IgD-negative memory B cell (primary cell): ENCODE measurements at regions not wholly inside any gene's neighbourhood (a gene's known extent, or its start where the extent isn't known, plus 50 kb on each side); places are given as distances from the start of the nearest gene placed in this dataset.

Experiments used
- H3K27ac Mint-ChIP-seq, 3 donors: one replicate each; pipeline ENCODE4 v1.8.0; 2020 to 2022; ENCODE audit warnings: mild to moderate bottlenecking in 3 of 3, mixed read lengths in 3 of 3, moderate library complexity in 1 of 3
- H3K27me3 Mint-ChIP-seq: one replicate; pipeline ENCODE4 v1.8.0; 2021; ENCODE audit warnings: mixed read lengths
- H3K36me3 Mint-ChIP-seq: one replicate; pipeline ENCODE4 v1.8.0; 2020; ENCODE audit warnings: mild to moderate bottlenecking, mixed read lengths
- H3K4me1 Mint-ChIP-seq, 3 donors: one replicate each; pipeline ENCODE4 v1.8.0; 2020 to 2022; ENCODE audit warnings: mixed read lengths in 3 of 3, mild to moderate bottlenecking in 1 of 3
- H3K4me3 Mint-ChIP-seq, 4 donors: one replicate each; pipeline ENCODE4 v1.8.0; 2020 to 2022; ENCODE audit warnings: mild to moderate bottlenecking in 4 of 4, mixed read lengths in 4 of 4, moderate library complexity in 3 of 4
- H3K9me3 Mint-ChIP-seq, 3 donors: one replicate each; pipeline ENCODE4 v1.8.0; 2020 to 2021; ENCODE audit warnings: mixed read lengths in 3 of 3, mild to moderate bottlenecking in 1 of 3

GRCh38 chr11:27875831-27876775 is 175.8 kb upstream of the BDNF start:
- Mint-ChIP-seq H3K4me1 (no peaks in the 10 kb centered on the region), H3K4me3 (no peak overlapping the region), H3K36me3 (no peaks in the 10 kb centered on the region), H3K27me3 (no peaks in the 10 kb centered on the region), H3K9me3 (peaks cover 0 to 3% (median 2%) of the 10 kb centered on the region in 3 donors), H3K27ac (no peak overlapping the region)

GRCh38 chr11:27874998-27875830 is 175.0 kb upstream of the BDNF start:
- H3K36me3 Mint-ChIP-seq, result no peaks in the 10 kb centered on the region
- H3K4me3 Mint-ChIP-seq, result no peak overlapping the region
- no peaks in the 10 kb centered on the region for H3K27me3 Mint-ChIP-seq
- H3K4me1 Mint-ChIP-seq, result no peaks in the 10 kb centered on the region
- H3K9me3 Mint-ChIP-seq, result peaks cover 0 to 3% (median 2%) of the 10 kb centered on the region in 3 donors
- H3K27ac Mint-ChIP-seq, result no peak overlapping the region

- no peaks in the 10 kb centered on the region for H3K4me1 Mint-ChIP-seq
- H3K4me3 Mint-ChIP-seq, result no peak overlapping the region
- H3K36me3 Mint-ChIP-seq, result no peaks in the 10 kb centered on the region
- H3K9me3 Mint-ChIP-seq, result peaks cover 0 to 4% (median 3%) of the 10 kb centered on the region in 3 donors
- H3K27me3 Mint-ChIP-seq, result peaks cover 4% of the 10 kb centered on the region
- no peak overlapping the region for H3K27ac Mint-ChIP-seq
Observed at GRCh38 chr11:27873664-27874063, 173.4 kb upstream of the BDNF start.

- Mint-ChIP-seq H3K27ac (no peak overlapping the region), H3K4me3 (no peak overlapping the region), H3K9me3 (peaks cover 0 to 4% (median 3%) of the 10 kb centered on the region in 3 donors), H3K27me3 (peaks cover 8% of the 10 kb centered on the region), H3K4me1 (no peaks in the 10 kb centered on the region), H3K36me3 (no peaks in the 10 kb centered on the region)
Observed at GRCh38 chr11:27871056-27871455, 170.8 kb upstream of the BDNF start.

GRCh38 chr11:27869701-27870100 is 169.4 kb upstream of the BDNF start:
- Mint-ChIP-seq H3K4me3 (no peak overlapping the region), H3K36me3 (no peaks in the 10 kb centered on the region), H3K27me3 (peaks cover 8% of the 10 kb centered on the region), H3K4me1 (no peaks in the 10 kb centered on the region), H3K9me3 (peaks cover 0 to 4% (median 3%) of the 10 kb centered on the region in 3 donors), H3K27ac (no peak overlapping the region)

- H3K27me3 Mint-ChIP-seq, result peaks cover 8% of the 10 kb centered on the region
Observed at GRCh38 chr11:27868709-27869108, 168.5 kb upstream of the BDNF start.

GRCh38 chr11:27868226-27868625 is 168.0 kb upstream of the BDNF start:
- no peaks in the 10 kb centered on the region for H3K36me3 Mint-ChIP-seq
- H3K4me1 Mint-ChIP-seq, result no peaks in the 10 kb centered on the region
- H3K4me3 Mint-ChIP-seq, result no peak overlapping the region
- H3K27me3 Mint-ChIP-seq, result peaks cover 8% of the 10 kb centered on the region
- peaks cover 0 to 4% (median 3%) of the 10 kb centered on the region in 3 donors for H3K9me3 Mint-ChIP-seq
- H3K27ac Mint-ChIP-seq, result no peak overlapping the region

More at GRCh38 chr11:27868709-27869108, 168.5 kb upstream of the BDNF start:
- H3K9me3 Mint-ChIP-seq, result peaks cover 0 to 4% (median 3%) of the 10 kb centered on the region in 3 donors
- no peaks in the 10 kb centered on the region for H3K4me1 Mint-ChIP-seq
- H3K36me3 Mint-ChIP-seq, result no peaks in the 10 kb centered on the region
- no peak overlapping the region for H3K4me3 Mint-ChIP-seq
- no peak overlapping the region for H3K27ac Mint-ChIP-seq

GRCh38 chr11:27865105-27865504 is 164.8 kb upstream of the BDNF start:
- Mint-ChIP-seq H3K9me3 (peaks cover 0 to 2% (median 0%) of the 10 kb centered on the region in 3 donors), H3K27me3 (peaks cover 8% of the 10 kb centered on the region), H3K4me1 (no peaks in the 10 kb centered on the region), H3K36me3 (peaks cover under 1% of the 10 kb centered on the region), H3K27ac (no peak overlapping the region), H3K4me3 (no peak overlapping the region)

- no peak overlapping the region for H3K27ac Mint-ChIP-seq
- H3K9me3 Mint-ChIP-seq, result peaks cover 0 to 2% (median 0%) of the 10 kb centered on the region in 3 donors
- H3K36me3 Mint-ChIP-seq, result peaks cover 2% of the 10 kb centered on the region
- H3K27me3 Mint-ChIP-seq, result peaks cover 5% of the 10 kb centered on the region
- H3K4me3 Mint-ChIP-seq, result no peak overlapping the region
- H3K4me1 Mint-ChIP-seq, result no peaks in the 10 kb centered on the region
Observed at GRCh38 chr11:27864611-27865010, 164.4 kb upstream of the BDNF start.

- H3K27ac Mint-ChIP-seq, result no peak overlapping the region
- no peaks in the 10 kb centered on the region for H3K4me1 Mint-ChIP-seq
- H3K36me3 Mint-ChIP-seq, result peaks cover 2% of the 10 kb centered on the region
- no peak overlapping the region for H3K4me3 Mint-ChIP-seq
- H3K27me3 Mint-ChIP-seq, result peaks cover 5% of the 10 kb centered on the region
- H3K9me3 Mint-ChIP-seq, result peaks cover 0 to 1% (median 0%) of the 10 kb centered on the region in 3 donors
Observed at GRCh38 chr11:27864091-27864491, 163.8 kb upstream of the BDNF start.

- no peaks in the 10 kb centered on the region for H3K4me1 Mint-ChIP-seq
- no peaks in the 10 kb centered on the region for H3K9me3 Mint-ChIP-seq
- no peak overlapping the region for H3K4me3 Mint-ChIP-seq
- no peak overlapping the region for H3K27ac Mint-ChIP-seq
- peaks cover 2% of the 10 kb centered on the region for H3K36me3 Mint-ChIP-seq
- H3K27me3 Mint-ChIP-seq, result peaks cover 4% of the 10 kb centered on the region
Observed at GRCh38 chr11:27863637-27864036, 163.4 kb upstream of the BDNF start.

GRCh38 chr11:27861706-27862430 is 161.6 kb upstream of the BDNF start:
- no peak overlapping the region for H3K4me3 Mint-ChIP-seq
- peaks cover 1% of the 10 kb centered on the region for H3K27me3 Mint-ChIP-seq
- H3K4me1 Mint-ChIP-seq, result no peaks in the 10 kb centered on the region
- H3K9me3 Mint-ChIP-seq, result no peaks in the 10 kb centered on the region
- H3K36me3 Mint-ChIP-seq, result peaks cover 2% of the 10 kb centered on the region
- no peak overlapping the region for H3K27ac Mint-ChIP-seq

- no peak overlapping the region for H3K27ac Mint-ChIP-seq
- no peaks in the 10 kb centered on the region for H3K9me3 Mint-ChIP-seq
- no peak overlapping the region for H3K4me3 Mint-ChIP-seq
- H3K27me3 Mint-ChIP-seq, result peaks cover 3% of the 10 kb centered on the region
- peaks cover 2% of the 10 kb centered on the region for H3K36me3 Mint-ChIP-seq
- H3K4me1 Mint-ChIP-seq, result no peaks in the 10 kb centered on the region
Observed at GRCh38 chr11:27860811-27861210, 160.6 kb upstream of the BDNF start.

- Mint-ChIP-seq H3K9me3 (peaks cover 0 to 1% (median 0%) of the 10 kb centered on the region in 3 donors), H3K27ac (no peak overlapping the region), H3K27me3 (peaks cover 3% of the 10 kb centered on the region), H3K4me1 (no peaks in the 10 kb centered on the region), H3K36me3 (peaks cover 2% of the 10 kb centered on the region), H3K4me3 (no peak overlapping the region)
Observed at GRCh38 chr11:27858866-27859265, 158.6 kb upstream of the BDNF start.

GRCh38 chr11:27857588-27857987 is 157.3 kb upstream of the BDNF start:
- no peaks in the 10 kb centered on the region for H3K4me1 Mint-ChIP-seq
- peaks cover 3% of the 10 kb centered on the region for H3K27me3 Mint-ChIP-seq
- no peak overlapping the region for H3K4me3 Mint-ChIP-seq
- H3K27ac Mint-ChIP-seq, result no peak overlapping the region
- peaks cover 2% of the 10 kb centered on the region for H3K36me3 Mint-ChIP-seq
- H3K9me3 Mint-ChIP-seq, result peaks cover 0 to 1% (median 0%) of the 10 kb centered on the region in 3 donors
